Fibroblast of lung (primary cell): ENCODE measurements at regions not wholly inside any gene's neighbourhood (a gene's known extent, or its start where the extent isn't known, plus 50 kb on each side); places are given as distances from the start of the nearest gene placed in this dataset.

ENCODE experiments used
- CTCF ChIP-seq, 2 donors: IDR thresholded peaks in 1 of 2; conservative IDR thresholded peaks in 1 of 2; 1 replicate in 1 of 2; 2 replicates in 1 of 2; pipeline ENCODE4 v1.5.1; 2011 to 2012; ENCODE audit warnings: low read length in 2 of 2, control low read depth in 1 of 2, inconsistent platforms in 1 of 2, low read depth in 1 of 2, mild to moderate bottlenecking in 1 of 2
- EZH2 ChIP-seq: IDR thresholded peaks from 2 replicates; pipeline ENCODE4 v1.5.1; 2012; ENCODE audit warnings: low read length, control low read depth, mild to moderate bottlenecking; ENCODE audit errors: missing control alignments

DNA sequence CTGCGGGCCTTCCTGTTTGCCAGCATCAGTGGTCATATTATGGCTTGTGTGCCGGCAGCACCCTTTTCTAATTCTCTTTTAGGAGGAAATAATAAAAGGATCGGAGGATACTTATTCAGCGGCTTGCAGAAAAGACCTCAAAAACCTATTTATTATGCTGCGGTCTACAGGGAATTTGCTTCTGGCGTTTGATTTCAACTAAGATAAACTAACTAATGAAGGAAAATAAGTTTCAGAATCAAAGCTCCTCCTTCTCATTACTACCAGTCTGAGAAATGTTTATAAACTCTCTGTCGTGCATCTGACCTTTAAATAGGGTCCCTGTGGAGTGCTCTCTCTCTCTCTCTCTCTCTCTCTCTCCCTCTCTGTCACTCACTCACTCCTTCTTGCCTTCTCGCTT lies 335.0 kb upstream of the GLI3 start:
- TF ChIP-seq CTCF (conservative IDR thresholded peaks at IDR 0.05 in 1 of 2, IDR thresholded peaks at IDR 0.05 in 1 of 2; ENCODE audit: low read depth in 1 of 2, low read length in 2 of 2) (no peak), EZH2 (no peak)
